Endodermal cell (in vitro differentiated cells): ENCODE measurements at regions not wholly inside any gene's neighbourhood (a gene's known extent, or its start where the extent isn't known, plus 50 kb on each side); places are given as distances from the start of the nearest gene placed in this dataset.
"Not testable (repeated sequence)": the region's sequence is repeated elsewhere in the genome, so short reads cannot be mapped to it uniquely, and the experiment has no call there.

Experiments used
- DNase-seq: peaks from one replicate; pipeline ENCODE4 v3.0.0-alpha.2; 2017
- H3K27ac ChIP-seq: 2 replicates; pipeline ENCODE4 v1.5.1; 2013; ENCODE audit warnings: mild to moderate bottlenecking, low read depth, low read length, moderate library complexity
- H3K27me3 ChIP-seq: 2 replicates; pipeline ENCODE4 v1.6.1; 2013; ENCODE audit warnings: mild to moderate bottlenecking, low read length, moderate library complexity; ENCODE audit not compliant: insufficient read depth, control insufficient read depth, poor library complexity, severe bottlenecking
- H3K36me3 ChIP-seq: 2 replicates; pipeline ENCODE4 v1.7.0; 2013; ENCODE audit warnings: mild to moderate bottlenecking, low read length, moderate library complexity; ENCODE audit not compliant: control insufficient read depth, insufficient read depth
- H3K4me1 ChIP-seq: one replicate; pipeline ENCODE4 v1.7.0; 2013; ENCODE audit warnings: low read length; ENCODE audit not compliant: control insufficient read depth, insufficient read depth
- H3K4me3 ChIP-seq: 2 replicates; pipeline ENCODE4 v1.5.1; 2013; ENCODE audit warnings: mild to moderate bottlenecking, low read length, moderate library complexity
- H3K9ac ChIP-seq: 2 replicates; pipeline ENCODE4 v1.6.1; 2013; ENCODE audit warnings: mild to moderate bottlenecking, low read length, moderate library complexity; ENCODE audit not compliant: poor library complexity, severe bottlenecking; ENCODE audit errors: extremely low read depth
- H3K9me3 ChIP-seq: 2 replicates; pipeline ENCODE4 v1.6.1; 2013; ENCODE audit warnings: mild to moderate bottlenecking, low read length, moderate library complexity; ENCODE audit not compliant: control insufficient read depth
- H3K27ac Mint-ChIP-seq: 2 replicates; pipeline ENCODE4 v1.8.0; 2020; ENCODE audit warnings: mixed read lengths
- H3K27me3 Mint-ChIP-seq: 2 replicates; pipeline ENCODE4 v1.8.0; 2021; ENCODE audit warnings: mild to moderate bottlenecking, mixed read lengths; ENCODE audit not compliant: insufficient read depth
- H3K36me3 Mint-ChIP-seq: 2 replicates; pipeline ENCODE4 v1.8.0; 2020; ENCODE audit warnings: low read depth, mixed read lengths
- H3K4me1 Mint-ChIP-seq: 2 replicates; pipeline ENCODE4 v1.8.0; 2020; ENCODE audit warnings: mixed read lengths
- H3K4me3 Mint-ChIP-seq: 2 replicates; pipeline ENCODE4 v1.8.0; 2020; ENCODE audit warnings: mild to moderate bottlenecking, moderate library complexity, mixed read lengths
- H3K9me3 Mint-ChIP-seq: 2 replicates; pipeline ENCODE4 v1.8.0; 2020; ENCODE audit warnings: mild to moderate bottlenecking, mixed read lengths
- WGBS, 2 experiments: methylation state at CpG; one replicate each; pipeline versions ENCODE4 v1.1.5 to v1.1.7; 2013; ENCODE audit warnings: missing lambda C conversion rate in 2 of 2, mixed read lengths in 1 of 2; ENCODE audit not compliant: insufficient coverage in 1 of 2, insufficient read length in 1 of 2; 5-methylcytosine and 5-hydroxymethylcytosine counted together

GRCh38 chr2:87498854-87499238 is 249.0 kb upstream of the PLGLB2 start:
- not testable (repeated sequence) for H3K27me3 Mint-ChIP-seq, H3K27ac ChIP-seq

GRCh38 chr2:87499860-87500259 is 248.0 kb upstream of the PLGLB2 start:
- H3K4me1 Mint-ChIP-seq: peaks cover 14% of the 10 kb centered on the region
- not testable (repeated sequence) for H3K9ac ChIP-seq, H3K9me3 ChIP-seq, H3K9me3 Mint-ChIP-seq, H3K27ac Mint-ChIP-seq, DNase-seq, H3K36me3 Mint-ChIP-seq, H3K27me3 ChIP-seq, H3K4me3 Mint-ChIP-seq, H3K4me1 ChIP-seq, H3K27ac ChIP-seq, H3K4me3 ChIP-seq, H3K36me3 ChIP-seq, H3K27me3 Mint-ChIP-seq
- 63% methylated on average over 1 of the region's 6 CpGs; no CpG with 5 or more reads in 1 of the 2 experiments for WGBS, 2 experiments

More at GRCh38 chr2:87498854-87499238, 249.0 kb upstream of the PLGLB2 start:
- not testable (repeated sequence) for H3K9me3 Mint-ChIP-seq, H3K4me3 Mint-ChIP-seq, H3K27me3 ChIP-seq, H3K9ac ChIP-seq, H3K27ac Mint-ChIP-seq, DNase-seq, H3K4me3 ChIP-seq, H3K36me3 Mint-ChIP-seq, H3K4me1 ChIP-seq, H3K36me3 ChIP-seq, H3K9me3 ChIP-seq
- H3K4me1 Mint-ChIP-seq: peaks cover 16% of the 10 kb centered on the region
- WGBS, 2 experiments: 100% methylated on average over 1 of the region's 7 CpGs; no CpG with 5 or more reads in 1 of the 2 experiments

GRCh38 chr2:87500421-87500820 is 247.5 kb upstream of the PLGLB2 start:
- not testable (repeated sequence) for H3K9ac ChIP-seq, DNase-seq, H3K4me1 ChIP-seq, H3K27ac ChIP-seq, H3K36me3 ChIP-seq, H3K36me3 Mint-ChIP-seq, H3K27me3 Mint-ChIP-seq, H3K9me3 ChIP-seq, H3K27me3 ChIP-seq, H3K27ac Mint-ChIP-seq, H3K9me3 Mint-ChIP-seq, H3K4me3 ChIP-seq, H3K4me3 Mint-ChIP-seq
- H3K4me1 Mint-ChIP-seq: peaks cover 10% of the 10 kb centered on the region

GRCh38 chr2:87500951-87501350 is 246.9 kb upstream of the PLGLB2 start:
- H3K27ac Mint-ChIP-seq, H3K27ac ChIP-seq, H3K27me3 ChIP-seq, H3K36me3 ChIP-seq, H3K27me3 Mint-ChIP-seq, H3K4me3 Mint-ChIP-seq, H3K36me3 Mint-ChIP-seq, H3K4me1 ChIP-seq, H3K4me3 ChIP-seq, H3K9ac ChIP-seq, H3K9me3 ChIP-seq, H3K9me3 Mint-ChIP-seq: not testable (repeated sequence)
- 61% methylated on average over 5 of the region's 11 CpGs; no CpG with 5 or more reads in 1 of the 2 experiments for WGBS, 2 experiments
- peaks cover 10% of the 10 kb centered on the region for H3K4me1 Mint-ChIP-seq
- peak; percentile 38 for DNase-seq

GRCh38 chr2:87502948-87503347 is 244.9 kb upstream of the PLGLB2 start:
- H3K27ac ChIP-seq, H3K4me1 Mint-ChIP-seq, H3K36me3 Mint-ChIP-seq, H3K4me1 ChIP-seq, H3K27ac Mint-ChIP-seq, H3K9me3 Mint-ChIP-seq, H3K36me3 ChIP-seq, H3K4me3 Mint-ChIP-seq, H3K9ac ChIP-seq, H3K27me3 ChIP-seq, H3K9me3 ChIP-seq, H3K4me3 ChIP-seq, H3K27me3 Mint-ChIP-seq, DNase-seq: not testable (repeated sequence)
- 64% methylated on average over 1 of the region's 5 CpGs; no CpG with 5 or more reads in 1 of the 2 experiments for WGBS, 2 experiments

- not testable (repeated sequence) for H3K27me3 ChIP-seq, H3K36me3 Mint-ChIP-seq, H3K27me3 Mint-ChIP-seq, H3K9me3 Mint-ChIP-seq, H3K4me1 ChIP-seq, H3K4me3 Mint-ChIP-seq, H3K27ac ChIP-seq, H3K36me3 ChIP-seq, H3K4me1 Mint-ChIP-seq, H3K4me3 ChIP-seq, DNase-seq, H3K27ac Mint-ChIP-seq, H3K9ac ChIP-seq, H3K9me3 ChIP-seq
- WGBS, 2 experiments: no CpG with 5 or more reads among the region's 3 CpGs
Observed at GRCh38 chr2:87505239-87505638, 242.6 kb upstream of the PLGLB2 start.

- H3K9me3 Mint-ChIP-seq, H3K27me3 ChIP-seq, H3K27ac ChIP-seq, H3K4me1 ChIP-seq, H3K9ac ChIP-seq, H3K4me1 Mint-ChIP-seq, H3K36me3 Mint-ChIP-seq, H3K27ac Mint-ChIP-seq, H3K4me3 ChIP-seq, H3K9me3 ChIP-seq, H3K36me3 ChIP-seq, H3K4me3 Mint-ChIP-seq, H3K27me3 Mint-ChIP-seq, DNase-seq: not testable (repeated sequence)
- no CpG with 5 or more reads among the region's 3 CpGs for WGBS, 2 experiments
Observed at GRCh38 chr2:87505909-87506308, 242.0 kb upstream of the PLGLB2 start.
